GM12872 (cell line): ENCODE measurements at regions not wholly inside any gene's neighbourhood (a gene's known extent, or its start where the extent isn't known, plus 50 kb on each side); places are given as distances from the start of the nearest gene placed in this dataset.

Source experiments
- TF ChIP-seq, protein P1 (sequence below): IDR thresholded peaks from 3 replicates; pipeline ENCODE4 v1.5.1; 2011; ENCODE audit warnings: low read depth, mild to moderate bottlenecking, low read length, moderate library complexity; ENCODE audit not compliant: insufficient read depth

DNA sequence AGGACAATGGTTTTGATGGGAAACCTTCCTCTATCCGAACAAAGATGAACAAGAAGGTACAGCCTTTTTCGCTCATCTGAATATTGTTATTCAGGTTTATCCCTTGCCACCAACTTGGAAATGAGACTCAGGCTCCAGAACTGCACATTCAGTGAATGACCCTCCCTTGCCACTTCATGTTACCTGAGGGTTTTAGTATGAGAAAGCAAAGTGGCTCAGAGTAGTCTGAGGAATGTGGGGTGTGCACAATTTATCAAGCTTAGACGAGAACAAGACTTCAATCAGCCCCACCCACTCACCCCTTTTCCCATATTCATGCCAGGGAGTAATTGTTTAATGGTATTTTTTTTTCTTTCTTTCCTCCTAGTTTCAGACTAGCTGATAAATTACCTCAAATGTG lies 265.3 kb upstream of the POU1F1 start:
- TF ChIP-seq, protein P1, sequence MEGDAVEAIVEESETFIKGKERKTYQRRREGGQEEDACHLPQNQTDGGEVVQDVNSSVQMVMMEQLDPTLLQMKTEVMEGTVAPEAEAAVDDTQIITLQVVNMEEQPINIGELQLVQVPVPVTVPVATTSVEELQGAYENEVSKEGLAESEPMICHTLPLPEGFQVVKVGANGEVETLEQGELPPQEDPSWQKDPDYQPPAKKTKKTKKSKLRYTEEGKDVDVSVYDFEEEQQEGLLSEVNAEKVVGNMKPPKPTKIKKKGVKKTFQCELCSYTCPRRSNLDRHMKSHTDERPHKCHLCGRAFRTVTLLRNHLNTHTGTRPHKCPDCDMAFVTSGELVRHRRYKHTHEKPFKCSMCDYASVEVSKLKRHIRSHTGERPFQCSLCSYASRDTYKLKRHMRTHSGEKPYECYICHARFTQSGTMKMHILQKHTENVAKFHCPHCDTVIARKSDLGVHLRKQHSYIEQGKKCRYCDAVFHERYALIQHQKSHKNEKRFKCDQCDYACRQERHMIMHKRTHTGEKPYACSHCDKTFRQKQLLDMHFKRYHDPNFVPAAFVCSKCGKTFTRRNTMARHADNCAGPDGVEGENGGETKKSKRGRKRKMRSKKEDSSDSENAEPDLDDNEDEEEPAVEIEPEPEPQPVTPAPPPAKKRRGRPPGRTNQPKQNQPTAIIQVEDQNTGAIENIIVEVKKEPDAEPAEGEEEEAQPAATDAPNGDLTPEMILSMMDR, result no peak

DNA sequence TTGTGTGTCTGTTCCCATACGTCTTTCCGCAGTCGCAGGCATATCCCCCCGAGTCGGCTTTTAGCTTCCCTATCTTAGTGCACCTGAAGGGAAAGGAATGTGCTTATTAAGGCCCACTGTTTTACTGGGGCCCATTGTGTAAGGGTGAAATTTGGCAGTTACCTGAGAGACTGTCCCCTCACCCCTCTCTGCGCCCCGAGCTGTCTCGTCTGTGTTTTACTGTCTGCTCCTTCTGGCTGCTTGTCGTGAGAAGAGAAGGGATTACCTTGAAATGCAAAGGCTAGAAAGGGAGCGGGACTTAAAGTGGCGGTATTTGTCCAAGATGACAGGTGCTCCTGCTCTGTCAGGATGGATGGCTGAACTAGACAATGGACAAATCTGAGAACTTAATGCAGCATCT lies 233.0 kb upstream of the POU1F1 start:
- TF ChIP-seq, protein P1, result no peak

DNA sequence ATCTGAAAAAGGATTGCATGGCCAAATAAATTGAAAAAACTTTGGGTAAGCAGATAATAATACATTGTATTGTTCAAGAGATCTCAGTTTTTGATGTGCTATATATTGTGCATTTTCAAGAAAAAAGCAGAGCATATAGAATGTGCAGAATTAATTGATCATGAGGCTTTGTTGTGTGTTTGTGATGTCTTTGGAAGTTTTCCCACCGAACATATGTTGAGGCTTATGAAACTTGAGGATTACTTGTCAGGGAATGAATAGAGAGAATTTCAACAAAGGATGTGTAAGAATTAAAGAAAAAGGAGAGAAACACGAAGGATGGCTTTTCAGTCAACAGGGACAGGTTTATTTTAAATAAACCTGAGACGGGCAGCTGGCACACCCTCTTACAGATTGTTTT lies 232.5 kb upstream of the POU1F1 start:
- TF ChIP-seq, protein P1, result no peak

DNA sequence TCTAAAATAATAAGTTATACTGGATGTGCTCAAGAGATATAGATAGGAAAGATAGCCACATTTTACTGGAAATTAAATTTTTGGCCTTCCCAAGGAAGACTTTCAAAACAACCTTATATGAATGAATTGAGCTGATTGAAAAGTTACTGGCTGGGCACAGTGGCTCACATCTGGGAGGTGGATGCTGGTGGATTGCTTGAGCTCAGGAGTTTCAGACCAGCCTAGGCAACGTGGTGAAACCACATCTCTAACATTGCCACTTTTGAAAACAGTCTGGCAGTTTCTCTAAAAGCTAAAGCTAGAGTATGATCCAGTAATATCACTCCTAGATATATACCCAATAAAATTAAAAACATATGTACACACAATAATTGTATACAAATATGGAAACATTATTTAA lies 231.4 kb upstream of the POU1F1 start:
- TF ChIP-seq, protein P1, result no peak

DNA sequence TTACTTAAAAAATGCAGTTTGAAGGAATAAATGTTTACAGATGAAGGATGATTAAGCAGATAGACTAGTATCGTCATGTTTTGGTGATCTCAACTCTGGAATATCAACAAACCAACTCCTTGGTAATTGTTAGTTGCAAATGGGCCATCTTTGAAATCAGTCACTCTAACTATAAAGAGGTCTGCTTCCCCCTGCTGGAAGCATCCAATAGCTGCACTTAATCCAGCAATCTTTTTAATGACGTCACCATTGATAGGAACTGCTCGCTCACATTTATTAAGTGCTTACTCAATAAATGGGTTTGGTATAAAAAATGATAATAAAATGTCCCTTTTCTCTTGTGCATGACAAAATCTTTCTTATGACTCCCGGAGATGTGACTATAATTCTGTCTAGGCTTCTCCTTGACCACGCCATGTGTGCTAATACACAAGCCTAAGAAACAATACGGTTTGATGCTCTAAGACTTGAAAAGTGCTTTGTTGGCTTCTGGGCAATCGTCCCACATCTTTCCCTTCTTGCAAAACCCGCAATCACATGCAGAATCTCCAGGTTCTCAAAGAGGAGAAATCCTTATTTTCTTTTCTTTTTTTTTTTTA lies 227.6 kb upstream of the POU1F1 start:
- TF ChIP-seq, protein P1, result peak; percentile 61

DNA sequence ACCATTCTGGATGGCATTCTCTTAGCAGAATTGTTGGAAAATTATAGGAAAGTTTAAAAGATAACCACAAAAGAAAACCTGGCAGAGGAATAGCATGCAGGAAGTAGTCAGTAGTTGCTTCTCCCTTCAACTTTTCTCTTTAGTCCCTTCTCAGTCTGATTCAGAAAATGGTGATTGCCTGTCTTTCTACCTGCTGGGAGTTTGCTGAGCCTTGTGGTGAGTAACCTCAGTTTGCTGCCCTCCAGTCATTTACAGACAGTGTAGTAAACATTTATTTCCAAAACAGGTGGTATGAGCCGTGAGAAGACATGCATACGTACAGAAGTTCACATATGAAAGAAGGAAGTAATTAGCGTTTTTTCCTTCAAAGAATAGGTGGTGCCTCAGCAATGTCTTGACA lies 224.7 kb upstream of the POU1F1 start:
- TF ChIP-seq, protein P1, result no peak

DNA sequence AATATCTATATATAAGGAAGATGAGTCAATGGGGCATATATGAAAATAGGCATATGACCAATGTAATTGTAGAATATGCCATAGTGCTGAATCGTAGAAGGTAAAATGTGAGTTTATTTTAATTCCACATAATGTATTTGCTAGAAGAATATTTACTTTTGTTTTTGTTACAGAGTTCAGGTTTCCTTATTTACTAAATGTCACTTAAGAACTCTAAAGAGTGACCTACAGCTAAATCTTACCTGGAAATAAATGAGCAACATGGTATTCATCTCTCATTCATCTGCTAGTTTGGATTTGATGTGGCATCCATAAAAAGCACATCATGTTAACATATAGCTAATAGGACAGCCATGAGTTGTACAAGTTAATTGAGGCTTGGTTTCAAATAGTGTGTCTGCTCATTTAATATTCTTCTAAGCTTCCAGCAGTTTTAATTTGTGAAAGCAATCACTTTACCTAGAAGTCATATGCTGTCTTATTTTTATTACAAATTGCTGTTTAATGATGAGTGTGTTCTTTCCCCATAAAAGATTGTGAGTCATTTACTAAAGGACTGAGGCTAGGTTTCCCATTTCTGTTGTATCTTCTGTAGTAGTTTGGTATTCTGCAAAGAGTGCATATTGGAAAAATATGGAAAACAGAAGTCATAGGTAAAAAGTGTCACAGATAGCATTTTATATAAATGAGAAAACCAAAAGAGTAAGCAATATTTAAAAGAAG lies 222.1 kb upstream of the POU1F1 start:
- TF ChIP-seq, protein P1, result no peak
